Ishikawa (cell line): ENCODE measurements at regions not wholly inside any gene's neighbourhood (a gene's known extent, or its start where the extent isn't known, plus 50 kb on each side); places are given as distances from the start of the nearest gene placed in this dataset.

ENCODE experiments used
- CEBPB ChIP-seq: IDR thresholded peaks from 2 replicates; pipeline ENCODE4 v1.6.1; 2012
- CREB1 ChIP-seq: IDR thresholded peaks from 2 replicates; pipeline ENCODE4 v1.6.1; 2012; ENCODE audit warnings: low read depth
- EGR1 ChIP-seq: IDR thresholded peaks from 2 replicates; pipeline ENCODE4 v1.6.1; 2012
- EP300 ChIP-seq: IDR thresholded peaks from 2 replicates; pipeline ENCODE4 v1.6.1; 2012; ENCODE audit warnings: borderline replicate concordance
- FOXM1 ChIP-seq: IDR thresholded peaks from 2 replicates; pipeline ENCODE4 v1.6.1; 2012; ENCODE audit warnings: low read depth, borderline replicate concordance
- NFIC ChIP-seq: IDR thresholded peaks from 2 replicates; pipeline ENCODE4 v1.6.1; 2012
- RAD21 ChIP-seq: IDR thresholded peaks from 2 replicates; pipeline ENCODE4 v1.6.1; 2012; ENCODE audit warnings: low read depth
- TAF1 ChIP-seq: IDR thresholded peaks from 2 replicates; pipeline ENCODE4 v1.6.1; 2012; ENCODE audit warnings: low read depth, mild to moderate bottlenecking
- TCF12 ChIP-seq: IDR thresholded peaks from 2 replicates; pipeline ENCODE4 v1.6.1; 2012; ENCODE audit warnings: low read depth
- TEAD4 ChIP-seq: IDR thresholded peaks from 2 replicates; pipeline ENCODE4 v1.6.1; 2012
- YY1 ChIP-seq: IDR thresholded peaks from 2 replicates; pipeline ENCODE4 v1.6.1; 2012; ENCODE audit warnings: low read depth
- ZBTB7A ChIP-seq: IDR thresholded peaks from 2 replicates; pipeline ENCODE4 v1.6.1; 2012; ENCODE audit warnings: low read depth
- TF ChIP-seq, protein P1 (sequence below): IDR thresholded peaks from 2 replicates; pipeline ENCODE4 v1.6.1; 2012; ENCODE audit warnings: low read depth, mild to moderate bottlenecking
- TF ChIP-seq, protein P2 (sequence below): IDR thresholded peaks from 2 replicates; pipeline ENCODE4 v1.6.1; 2012
- TF ChIP-seq, protein P3 (sequence below): IDR thresholded peaks from 2 replicates; pipeline ENCODE4 v1.6.1; 2012

DNA sequence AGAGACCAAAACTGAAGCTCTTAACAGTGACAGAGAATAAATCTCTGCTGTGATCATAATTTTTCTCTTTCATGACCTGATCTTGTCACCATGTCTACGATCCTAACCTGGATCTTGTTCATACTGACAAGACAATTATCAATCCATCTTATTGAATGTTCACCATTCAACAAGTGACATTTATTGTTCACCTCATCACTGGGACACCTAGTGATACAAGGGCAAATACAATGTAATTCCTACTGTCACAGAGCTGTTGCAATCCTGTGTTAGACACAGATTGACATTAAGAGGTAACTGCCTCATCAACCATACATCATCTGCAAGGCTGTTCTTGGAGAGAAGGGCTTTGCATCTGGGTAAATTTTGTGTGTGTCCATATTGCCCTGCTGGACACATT is 942.4 kb upstream of the PRR20A start:
- TF ChIP-seq EP300, result no peak
- TF ChIP-seq, protein P1, sequence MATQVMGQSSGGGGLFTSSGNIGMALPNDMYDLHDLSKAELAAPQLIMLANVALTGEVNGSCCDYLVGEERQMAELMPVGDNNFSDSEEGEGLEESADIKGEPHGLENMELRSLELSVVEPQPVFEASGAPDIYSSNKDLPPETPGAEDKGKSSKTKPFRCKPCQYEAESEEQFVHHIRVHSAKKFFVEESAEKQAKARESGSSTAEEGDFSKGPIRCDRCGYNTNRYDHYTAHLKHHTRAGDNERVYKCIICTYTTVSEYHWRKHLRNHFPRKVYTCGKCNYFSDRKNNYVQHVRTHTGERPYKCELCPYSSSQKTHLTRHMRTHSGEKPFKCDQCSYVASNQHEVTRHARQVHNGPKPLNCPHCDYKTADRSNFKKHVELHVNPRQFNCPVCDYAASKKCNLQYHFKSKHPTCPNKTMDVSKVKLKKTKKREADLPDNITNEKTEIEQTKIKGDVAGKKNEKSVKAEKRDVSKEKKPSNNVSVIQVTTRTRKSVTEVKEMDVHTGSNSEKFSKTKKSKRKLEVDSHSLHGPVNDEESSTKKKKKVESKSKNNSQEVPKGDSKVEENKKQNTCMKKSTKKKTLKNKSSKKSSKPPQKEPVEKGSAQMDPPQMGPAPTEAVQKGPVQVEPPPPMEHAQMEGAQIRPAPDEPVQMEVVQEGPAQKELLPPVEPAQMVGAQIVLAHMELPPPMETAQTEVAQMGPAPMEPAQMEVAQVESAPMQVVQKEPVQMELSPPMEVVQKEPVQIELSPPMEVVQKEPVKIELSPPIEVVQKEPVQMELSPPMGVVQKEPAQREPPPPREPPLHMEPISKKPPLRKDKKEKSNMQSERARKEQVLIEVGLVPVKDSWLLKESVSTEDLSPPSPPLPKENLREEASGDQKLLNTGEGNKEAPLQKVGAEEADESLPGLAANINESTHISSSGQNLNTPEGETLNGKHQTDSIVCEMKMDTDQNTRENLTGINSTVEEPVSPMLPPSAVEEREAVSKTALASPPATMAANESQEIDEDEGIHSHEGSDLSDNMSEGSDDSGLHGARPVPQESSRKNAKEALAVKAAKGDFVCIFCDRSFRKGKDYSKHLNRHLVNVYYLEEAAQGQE, result no peak
- TF ChIP-seq RAD21, result no peak
- no peak for TF ChIP-seq YY1
- TF ChIP-seq ZBTB7A, result no peak
- no peak for TF ChIP-seq NFIC
- TF ChIP-seq, protein P2, sequence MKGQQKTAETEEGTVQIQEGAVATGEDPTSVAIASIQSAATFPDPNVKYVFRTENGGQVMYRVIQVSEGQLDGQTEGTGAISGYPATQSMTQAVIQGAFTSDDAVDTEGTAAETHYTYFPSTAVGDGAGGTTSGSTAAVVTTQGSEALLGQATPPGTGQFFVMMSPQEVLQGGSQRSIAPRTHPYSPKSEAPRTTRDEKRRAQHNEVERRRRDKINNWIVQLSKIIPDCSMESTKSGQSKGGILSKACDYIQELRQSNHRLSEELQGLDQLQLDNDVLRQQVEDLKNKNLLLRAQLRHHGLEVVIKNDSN, result no peak
- TF ChIP-seq CEBPB, result no peak

DNA sequence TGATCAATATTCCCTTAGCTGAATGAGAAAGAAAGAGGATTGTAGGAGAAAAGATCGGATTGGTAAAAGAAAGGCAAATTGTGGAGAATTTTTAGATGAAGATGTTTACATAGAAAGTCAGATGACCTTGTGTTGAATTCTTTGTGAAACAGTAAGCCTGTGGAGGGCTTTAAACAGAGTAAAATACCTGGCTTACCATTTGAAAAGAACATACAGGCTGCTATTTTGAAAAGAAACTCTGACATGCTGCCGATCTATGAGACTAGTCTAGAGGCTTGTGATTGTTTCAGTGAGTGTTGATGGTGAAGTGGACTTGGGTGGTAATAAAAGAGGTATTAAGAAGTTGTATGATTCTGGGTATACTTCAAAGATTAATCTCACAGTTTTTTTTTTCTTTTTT is 938.9 kb upstream of the PRR20A start:
- no peak for TF ChIP-seq FOXM1
- TF ChIP-seq TCF12, result no peak
- TF ChIP-seq TAF1, result no peak
- no peak for TF ChIP-seq RAD21
- no peak for TF ChIP-seq EGR1
- TF ChIP-seq CEBPB, result no peak
- no peak for TF ChIP-seq NFIC
- TF ChIP-seq YY1, result no peak
- TF ChIP-seq, protein P2, result no peak
- TF ChIP-seq CREB1, result no peak
- TF ChIP-seq, protein P1, result no peak

DNA sequence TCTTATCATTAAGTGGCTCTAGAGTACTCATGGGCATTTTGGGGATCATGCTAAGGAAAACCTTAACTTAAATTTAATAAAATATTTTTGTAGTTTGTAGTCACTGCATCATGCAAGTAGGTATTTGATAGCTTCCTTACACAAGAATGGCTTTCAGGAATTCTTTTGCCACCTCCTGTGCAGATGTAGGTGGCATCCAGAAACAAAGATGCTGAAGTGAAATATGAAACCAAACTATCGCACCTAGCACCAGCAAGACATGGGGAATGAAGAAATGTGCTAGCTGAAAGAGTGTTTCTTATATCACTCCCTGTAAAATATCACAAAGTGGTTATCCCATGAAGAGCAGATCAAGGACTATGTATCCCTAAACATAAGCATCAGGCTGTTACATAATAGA is 924.5 kb upstream of the PRR20A start:
- TF ChIP-seq TCF12, result peak; percentile 26; the same call in 1 of the 2 replicates
- TF ChIP-seq YY1, result no peak
- TF ChIP-seq, protein P2, result no peak
- TF ChIP-seq ZBTB7A, result no peak
- TF ChIP-seq EGR1, result no peak
- no peak for TF ChIP-seq CREB1
- no peak for TF ChIP-seq FOXM1
- no peak for TF ChIP-seq NFIC
- TF ChIP-seq, protein P3, sequence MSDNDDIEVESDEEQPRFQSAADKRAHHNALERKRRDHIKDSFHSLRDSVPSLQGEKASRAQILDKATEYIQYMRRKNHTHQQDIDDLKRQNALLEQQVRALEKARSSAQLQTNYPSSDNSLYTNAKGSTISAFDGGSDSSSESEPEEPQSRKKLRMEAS, result peak; percentile 28; the same call in 1 of the 2 replicates
- peak; percentile 72 for TF ChIP-seq EP300
- no peak for TF ChIP-seq TAF1
- 0 out of 2 replicates have a peak, but pooled peaks have one; percentile 16 for TF ChIP-seq RAD21
- no peak; the same call in 1 of the 2 replicates for TF ChIP-seq CEBPB
- TF ChIP-seq, protein P1, result no peak
- TF ChIP-seq TEAD4, result peak; percentile 60; the same call in 1 of the 2 replicates

DNA sequence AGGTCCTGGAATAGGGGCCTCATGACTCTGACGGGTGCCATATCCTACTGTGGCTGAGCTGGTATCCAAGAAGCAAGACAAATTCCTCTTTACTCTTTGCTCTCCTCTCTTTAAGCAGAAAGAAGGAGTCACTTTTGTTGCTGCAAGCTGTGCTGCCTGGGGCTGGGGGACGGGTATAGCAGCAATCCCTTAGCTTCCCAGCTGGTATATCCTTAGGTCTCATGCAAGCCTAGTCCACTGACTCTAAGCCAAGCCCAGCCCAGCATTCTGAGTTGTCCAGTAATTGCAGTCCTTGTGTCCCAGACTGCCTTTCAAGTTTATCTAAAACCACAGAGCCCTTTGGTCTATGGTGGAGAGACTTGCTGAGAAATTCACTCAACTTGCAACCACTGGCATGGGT is 893.0 kb upstream of the PRR20A start:
- TF ChIP-seq NFIC (no peak), CEBPB (no peak), CREB1 (no peak), EP300 (no peak), TCF12 (no peak)
- TF ChIP-seq, protein P2, result no peak
- TF ChIP-seq, protein P1, result no peak
